Daoy (cell line): ENCODE measurements at regions not wholly inside any gene's neighbourhood (a gene's known extent, or its start where the extent isn't known, plus 50 kb on each side); places are given as distances from the start of the nearest gene placed in this dataset.
A peak's percentile ranks its signal among the peaks of the same experiment; 100 is the strongest.

ENCODE experiments used
- DNase-seq: peaks from one replicate; pipeline ENCODE4 v3.0.0-alpha.2; 2015; ENCODE audit warnings: low read depth

- DNase-seq, result no peak
Observed at GRCh38 chr16:86401126-86401525, 109.2 kb upstream of the FOXF1 start.

- no peak for DNase-seq
Observed at GRCh38 chr16:86403085-86403484, 107.2 kb upstream of the FOXF1 start.

- DNase-seq, result no peak
Observed at GRCh38 chr16:86403541-86404163, 106.7 kb upstream of the FOXF1 start.

GRCh38 chr16:86404678-86405077, 105.6 kb upstream of the FOXF1 start:
- no peak for DNase-seq

GRCh38 chr16:86405319-86405718, 105.0 kb upstream of the FOXF1 start:
- DNase-seq, result no peak

DNA sequence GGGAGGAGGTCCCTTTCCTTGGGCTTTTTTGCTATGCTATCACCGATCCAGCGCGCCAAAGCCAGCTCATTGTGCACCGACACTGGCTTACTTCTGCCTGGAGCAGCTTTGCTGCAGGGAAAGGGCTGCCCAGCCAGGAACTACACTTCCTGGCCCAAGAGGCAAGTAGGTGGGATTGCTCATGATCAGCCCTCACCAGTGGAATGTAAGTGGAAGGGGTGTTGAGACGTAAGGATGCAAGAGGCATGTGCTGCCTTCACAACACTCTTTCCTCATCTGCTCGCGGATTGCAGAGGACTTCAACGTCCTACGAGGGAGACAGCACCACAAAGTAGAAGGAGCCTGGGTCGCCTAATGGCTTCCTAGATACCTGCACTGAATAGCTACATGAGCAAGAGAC, 104.3 kb upstream of the FOXF1 start:
- DNase-seq, result no peak

DNA sequence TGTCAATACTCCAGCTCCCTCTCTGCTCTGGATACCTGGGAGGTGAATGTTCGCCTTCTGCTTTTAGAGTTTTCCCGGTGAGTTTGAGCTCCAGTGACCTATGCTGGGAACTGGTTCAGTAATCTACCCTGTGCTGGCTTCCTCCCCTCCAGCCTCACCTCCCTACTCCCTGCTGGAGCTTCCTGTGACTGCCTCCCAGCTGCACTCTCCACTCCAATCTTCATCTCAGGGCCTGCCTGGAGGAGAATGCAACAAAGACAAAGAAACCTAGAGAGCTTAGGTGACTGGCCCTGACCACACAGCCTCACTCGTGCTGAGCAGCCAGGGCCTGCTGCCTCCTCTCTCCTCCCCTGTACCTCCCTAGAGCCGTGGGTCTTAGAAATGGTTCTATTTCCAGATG, 101.6 kb upstream of the FOXF1 start:
- no peak for DNase-seq

GRCh38 chr16:86410081-86410480, 100.2 kb upstream of the FOXF1 start:
- DNase-seq, result no peak

DNA sequence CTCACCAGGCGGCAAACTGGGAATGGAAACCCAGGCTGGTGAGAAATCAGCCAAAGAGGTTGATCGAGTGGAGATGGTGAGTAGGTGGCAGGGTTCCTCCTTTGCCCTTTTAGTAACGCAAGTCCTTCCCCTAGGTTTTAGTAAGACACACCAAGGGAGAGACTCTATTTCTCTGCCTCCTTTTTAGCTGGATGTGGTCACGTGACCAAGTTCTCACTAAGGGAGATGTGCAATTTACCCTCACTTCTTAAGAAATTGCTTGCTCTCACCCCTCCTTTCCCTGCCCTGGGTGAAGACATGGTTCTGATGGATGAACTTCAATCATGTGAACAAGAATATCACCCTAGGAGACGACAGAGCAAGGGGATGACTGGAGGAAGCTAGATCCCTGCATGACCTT, 99.8 kb upstream of the FOXF1 start:
- no peak for DNase-seq

DNA sequence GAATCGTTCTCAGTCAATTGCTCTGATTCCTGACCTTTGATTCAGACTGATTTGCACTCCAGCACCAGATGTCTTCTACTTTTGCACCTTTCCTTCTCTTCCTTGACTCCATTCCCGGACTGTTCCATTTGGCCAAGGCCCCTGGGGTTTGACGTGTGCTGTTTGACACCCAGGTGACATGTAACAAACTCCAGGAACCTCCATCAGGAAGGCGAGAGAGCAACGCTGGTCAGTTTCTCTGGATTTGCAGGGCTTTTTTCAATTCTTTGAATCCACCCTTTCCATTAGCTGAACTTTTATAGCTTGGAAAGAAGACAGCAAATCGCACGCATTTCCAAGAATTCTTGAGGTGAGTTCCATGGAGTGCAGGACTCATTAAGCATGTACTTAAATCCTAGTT, 98.4 kb upstream of the FOXF1 start:
- DNase-seq, result no peak

- DNase-seq, result no peak
Observed at GRCh38 chr16:86414991-86415740, 95.2 kb upstream of the FOXF1 start.

DNA sequence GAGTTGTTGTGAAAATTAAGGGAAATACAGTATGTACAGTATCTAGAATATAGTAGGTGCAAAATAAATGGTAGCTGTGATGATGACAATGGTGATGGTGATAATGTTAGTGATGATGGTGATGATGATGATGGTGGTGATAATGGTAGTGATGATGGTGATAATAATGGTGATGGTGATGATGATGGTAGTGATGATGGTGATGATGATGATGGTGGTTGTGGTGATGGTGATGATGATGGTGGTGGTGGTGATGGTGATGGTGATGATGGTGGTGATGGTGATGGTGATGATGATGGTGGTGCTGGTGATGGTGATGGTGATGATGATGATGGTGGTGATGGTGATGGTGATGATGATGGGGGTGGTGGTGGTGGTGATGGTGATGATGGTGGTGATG, 91.3 kb upstream of the FOXF1 start:
- DNase-seq, result no peak

DNA sequence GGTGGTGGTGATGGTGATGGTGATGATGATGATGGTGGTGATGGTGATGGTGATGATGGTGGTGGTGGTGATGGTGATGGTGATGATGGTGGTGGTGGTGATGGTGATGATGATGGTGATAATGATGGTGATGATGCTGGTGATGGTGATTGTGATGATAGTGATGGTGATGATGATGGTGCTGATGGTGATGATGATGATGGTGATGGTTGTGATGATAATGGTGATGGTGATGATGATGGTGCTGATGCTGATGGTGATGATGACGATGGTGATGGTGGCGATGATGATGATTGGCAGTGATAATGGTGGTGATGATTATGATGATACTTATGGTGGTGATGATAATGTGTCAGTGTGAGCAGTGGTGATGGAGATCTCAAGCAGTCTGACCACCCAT, 90.8 kb upstream of the FOXF1 start:
- DNase-seq, result no peak

DNA sequence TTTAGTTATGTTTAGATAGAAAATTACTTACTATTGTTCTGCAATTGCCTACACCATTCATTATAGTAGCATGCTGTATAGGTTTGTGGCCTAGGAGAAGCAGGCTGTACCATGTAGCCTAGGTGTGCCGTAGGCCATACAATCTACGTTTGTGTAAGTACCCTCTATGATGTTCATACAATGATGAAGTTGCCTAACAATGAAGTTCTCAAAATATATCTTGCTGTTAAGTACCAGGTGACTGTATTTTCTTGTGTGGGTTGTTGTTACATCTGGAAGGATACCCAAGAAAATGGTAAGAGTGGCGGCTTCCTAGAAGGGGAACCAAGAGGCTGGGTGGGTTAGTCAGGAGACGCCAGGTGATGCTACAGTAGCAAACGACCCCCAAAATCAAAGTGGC, 88.3 kb upstream of the FOXF1 start:
- no peak for DNase-seq

- no peak for DNase-seq
Observed at GRCh38 chr16:86424398-86424797, 85.9 kb upstream of the FOXF1 start.

GRCh38 chr16:86424985-86425384, 85.3 kb upstream of the FOXF1 start:
- DNase-seq, result no peak

- no peak for DNase-seq
Observed at GRCh38 chr16:86426063-86426642, 84.2 kb upstream of the FOXF1 start.

GRCh38 chr16:86427433-86427851, 82.9 kb upstream of the FOXF1 start:
- DNase-seq, result no peak

DNA sequence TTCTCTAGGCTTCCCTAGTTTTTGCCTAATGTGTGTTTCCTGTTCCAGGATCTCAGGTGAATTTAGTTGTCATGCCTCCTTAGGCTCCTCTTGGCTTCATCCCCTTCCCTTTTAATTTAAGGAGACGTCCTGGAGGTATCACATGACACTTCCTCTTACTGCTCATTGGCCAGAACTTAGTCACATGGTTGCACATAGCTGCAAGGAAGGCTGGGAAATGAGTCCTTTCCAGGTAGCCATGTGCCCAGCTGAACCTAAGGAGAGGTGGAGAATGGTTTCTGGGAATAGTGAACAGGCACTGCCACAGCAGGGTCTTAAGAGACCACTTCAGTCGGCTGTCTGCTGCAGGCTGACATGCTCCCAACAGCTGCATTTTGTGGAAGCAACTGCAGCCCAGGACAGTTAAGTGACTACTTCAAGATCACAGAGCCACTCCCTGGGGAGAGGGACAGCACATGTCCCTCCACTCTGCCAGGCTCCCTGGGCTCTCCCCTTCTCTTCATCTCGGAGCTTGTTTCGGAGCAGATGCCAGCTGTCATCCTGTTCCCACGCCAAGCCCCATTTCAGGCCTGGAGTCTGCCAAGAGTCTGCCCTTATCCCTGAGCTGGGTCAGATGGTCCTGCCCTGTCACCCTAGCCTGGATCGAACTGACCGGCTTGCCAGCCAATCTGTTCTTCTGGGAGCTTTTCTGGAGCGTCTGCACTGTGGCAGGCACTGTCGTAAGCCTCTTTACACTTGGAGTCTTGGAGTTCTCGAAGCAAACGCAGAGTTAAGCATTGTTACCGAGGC, 81.4 kb upstream of the FOXF1 start:
- DNase-seq, result no peak

DNA sequence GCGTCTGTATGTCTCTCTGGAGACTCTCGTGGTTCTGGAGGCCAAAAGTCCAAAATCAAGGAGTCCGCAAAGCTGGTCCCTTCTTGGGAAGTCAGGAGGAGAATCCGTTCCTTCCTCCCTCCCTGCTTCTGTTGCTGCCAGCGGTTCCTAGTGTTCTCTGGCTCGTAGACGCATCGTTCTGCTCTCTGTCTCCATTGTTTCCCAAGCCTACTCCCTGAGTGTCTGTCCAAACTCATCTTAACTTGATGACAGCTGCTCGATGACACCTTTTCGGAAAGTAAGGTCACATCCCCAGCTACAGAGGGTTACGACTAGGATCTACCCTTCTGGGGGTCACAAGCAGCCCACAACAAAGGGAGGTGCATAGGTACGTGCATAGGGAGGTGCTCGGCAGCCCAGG, 80.7 kb upstream of the FOXF1 start:
- no peak for DNase-seq

DNA sequence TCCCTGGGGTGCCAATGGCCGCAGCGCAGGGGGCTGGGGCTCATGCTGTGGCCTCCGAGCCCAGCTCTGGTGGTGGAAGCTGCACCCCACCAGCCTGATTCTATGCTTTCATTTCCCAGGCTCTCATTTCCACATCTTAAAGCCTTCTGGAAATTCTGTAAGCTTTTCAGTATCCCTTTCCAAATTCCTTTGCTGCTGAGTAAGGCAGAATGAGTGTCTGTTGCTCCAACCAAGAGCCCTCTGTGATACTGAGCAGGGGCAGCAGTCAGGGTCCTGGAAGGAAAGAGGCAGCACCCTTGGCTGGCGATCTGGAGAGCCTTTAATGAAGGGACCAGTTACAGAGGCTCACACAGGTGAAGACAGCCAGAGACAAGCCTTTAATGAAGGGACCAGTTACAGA, 79.5 kb upstream of the FOXF1 start:
- no peak for DNase-seq

- peak; percentile 29 for DNase-seq
Observed at GRCh38 chr16:86431540-86431939, 78.8 kb upstream of the FOXF1 start.

DNA sequence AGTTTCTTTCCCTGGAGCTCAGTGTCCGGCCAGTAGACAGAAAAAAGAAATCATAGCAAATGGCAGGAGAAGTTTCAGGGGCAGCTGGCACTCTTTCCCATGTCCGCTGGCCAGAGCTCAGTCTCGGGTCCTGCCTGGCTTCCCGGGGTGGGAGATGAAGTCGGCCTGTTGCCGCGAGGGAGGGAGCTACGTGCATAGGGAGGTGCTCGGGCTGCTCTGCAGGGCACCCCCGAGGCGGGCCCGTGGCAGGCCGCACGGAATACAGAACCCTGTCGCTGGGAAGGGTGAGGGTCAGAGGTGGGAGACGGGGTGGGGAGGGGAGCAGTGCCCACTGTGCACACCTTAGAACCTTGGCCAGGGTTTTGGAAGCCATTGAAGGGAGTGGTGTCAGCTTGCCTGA, 78.3 kb upstream of the FOXF1 start:
- no peak for DNase-seq
